Hepatocyte (in vitro differentiated cells): ENCODE measurements at regions not wholly inside any gene's neighbourhood (a gene's known extent, or its start where the extent isn't known, plus 50 kb on each side); places are given as distances from the start of the nearest gene placed in this dataset.

Source experiments
- EZH2 ChIP-seq: fragments of 200-600 bp; sonication (generic); IDR thresholded peaks from 2 replicates; pipeline ENCODE4 v1.6.1; 2016; ENCODE audit warnings: antibody characterized with exemption, mild to moderate bottlenecking, borderline replicate concordance
- TF ChIP-seq, protein P1 (sequence below): fragments of 200-600 bp; sonication (generic); IDR thresholded peaks from 2 replicates; pipeline ENCODE4 v1.5.1; 2016; ENCODE audit warnings: antibody characterized with exemption, mild to moderate bottlenecking; ENCODE audit not compliant: poor library complexity

- TF ChIP-seq, protein P1, sequence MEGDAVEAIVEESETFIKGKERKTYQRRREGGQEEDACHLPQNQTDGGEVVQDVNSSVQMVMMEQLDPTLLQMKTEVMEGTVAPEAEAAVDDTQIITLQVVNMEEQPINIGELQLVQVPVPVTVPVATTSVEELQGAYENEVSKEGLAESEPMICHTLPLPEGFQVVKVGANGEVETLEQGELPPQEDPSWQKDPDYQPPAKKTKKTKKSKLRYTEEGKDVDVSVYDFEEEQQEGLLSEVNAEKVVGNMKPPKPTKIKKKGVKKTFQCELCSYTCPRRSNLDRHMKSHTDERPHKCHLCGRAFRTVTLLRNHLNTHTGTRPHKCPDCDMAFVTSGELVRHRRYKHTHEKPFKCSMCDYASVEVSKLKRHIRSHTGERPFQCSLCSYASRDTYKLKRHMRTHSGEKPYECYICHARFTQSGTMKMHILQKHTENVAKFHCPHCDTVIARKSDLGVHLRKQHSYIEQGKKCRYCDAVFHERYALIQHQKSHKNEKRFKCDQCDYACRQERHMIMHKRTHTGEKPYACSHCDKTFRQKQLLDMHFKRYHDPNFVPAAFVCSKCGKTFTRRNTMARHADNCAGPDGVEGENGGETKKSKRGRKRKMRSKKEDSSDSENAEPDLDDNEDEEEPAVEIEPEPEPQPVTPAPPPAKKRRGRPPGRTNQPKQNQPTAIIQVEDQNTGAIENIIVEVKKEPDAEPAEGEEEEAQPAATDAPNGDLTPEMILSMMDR: no peak
- TF ChIP-seq EZH2: no peak
Observed at GRCh38 chr15:46766021-46766420, 951.3 kb upstream of the SEMA6D start.
